ENCODE measurements at regions not wholly inside any gene's neighbourhood (a gene's known extent, or its start where the extent isn't known, plus 50 kb on each side); places are given as distances from the start of the nearest gene placed in this dataset.
A peak's percentile ranks its signal among the peaks of the same experiment; 100 is the strongest.

DNA sequence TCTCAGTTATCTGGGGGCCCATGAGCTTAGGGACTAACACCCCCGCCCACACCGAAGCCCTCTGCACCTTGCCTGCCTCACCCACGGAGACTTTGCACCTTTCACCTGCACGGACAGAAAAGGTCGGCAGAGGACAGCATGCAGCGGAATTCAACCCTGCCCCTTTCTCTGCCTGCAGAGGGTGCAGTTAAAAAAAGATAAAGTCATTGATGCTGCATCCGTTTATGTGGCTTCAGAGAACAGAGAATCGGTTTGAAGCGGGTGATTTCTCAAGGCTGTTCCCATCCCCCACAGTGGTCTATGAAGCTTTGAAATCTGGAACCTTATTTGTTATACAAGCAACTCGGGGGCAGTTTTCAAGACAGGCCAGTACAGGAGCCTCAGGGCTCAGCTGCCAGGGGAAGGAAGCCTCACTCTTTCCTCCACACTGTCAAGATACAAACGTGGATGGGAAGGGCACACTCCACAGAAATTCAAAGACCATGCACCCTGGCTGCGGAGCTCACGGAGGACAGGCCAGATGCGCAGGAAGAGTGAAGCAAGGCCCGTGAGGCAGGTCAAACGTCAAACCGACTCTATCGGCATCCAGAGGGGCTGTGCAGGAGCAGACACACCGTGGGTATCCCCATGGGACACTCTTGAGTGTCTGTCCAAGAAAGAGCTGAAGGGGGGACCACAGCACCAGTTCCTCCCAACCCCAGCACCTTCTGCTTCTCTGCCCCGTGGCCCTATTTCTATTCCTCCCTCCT lies 66.3 kb downstream of the INSIG1 start:
- Histone ChIP-seq H3K79me2 (ENCODE audit: control insufficient read depth in 1 of 2, insufficient read depth in 2 of 2, low read length in 2 of 2) (no peaks in the 10 kb centered on the region), H3K23ac (ENCODE audit: insufficient read length) (no peak overlapping the region), H4K8ac (ENCODE audit: extremely low read depth, insufficient read depth, low read length) (no peak overlapping the region), H3K9ac (replicated peaks in 1 of 4; ENCODE audit: extremely low read depth in 1 of 4, low read depth in 3 of 4, low read length in 3 of 4) (no peak overlapping the region), H3K4ac (replicated peaks; ENCODE audit: insufficient read length, low read depth, low read length) (no peak overlapping the region), H3K9me3 (ENCODE audit: insufficient read depth in 2 of 2, low read depth in 1 of 2, low read length in 1 of 2) (peaks cover 0 to 5% of the 10 kb centered on the region in 2 experiments; a peak in 1 of 4 replicates), H2BK15ac (ENCODE audit: low read length) (no peak overlapping the region), H4K5ac (ENCODE audit: insufficient read length, low read depth, low read length) (no peak overlapping the region), H3K4me3 (ENCODE audit: extremely low read depth in 1 of 4, insufficient read depth in 2 of 4, low read depth in 3 of 4, low read length in 4 of 4) (no peak overlapping the region), H2BK20ac (ENCODE audit: low read length) (no peak overlapping the region), H3K4me2 (ENCODE audit: insufficient read depth in 1 of 2, low read depth in 2 of 2, low read length in 2 of 2) (no peak overlapping the region), H3K18ac (ENCODE audit: extremely low read depth, low read length) (no peak overlapping the region), H3K56ac (replicated peaks; ENCODE audit: insufficient read length, low read depth, low read length) (no peak overlapping the region), H3K23me2 (ENCODE audit: low read depth, low read length) (no peaks in the 10 kb centered on the region; the same call in 1 of the 2 replicates), H2AK5ac (ENCODE audit: low read depth, low read length) (no peak overlapping the region), H4K20me1 (replicated peaks in 1 of 2; ENCODE audit: control insufficient read depth in 1 of 2, insufficient read depth in 2 of 2, low read length in 2 of 2) (no peaks in the 10 kb centered on the region), H3K27ac (ENCODE audit: low read depth, low read length) (no peak overlapping the region), H4K91ac (replicated peaks; ENCODE audit: insufficient read length, low read length) (no peak overlapping the region), H3K4me1 (replicated peaks in 1 of 4; ENCODE audit: control insufficient read depth in 3 of 4, insufficient read depth in 4 of 4, low read length in 3 of 4) (no peaks in the 10 kb centered on the region; a peak in 2 of 7 replicates), H2BK5ac (ENCODE audit: low read depth, low read length) (no peak overlapping the region), H2BK12ac (ENCODE audit: low read depth, low read length) (no peak overlapping the region; the same call in 1 of the 2 replicates), H2BK120ac (replicated peaks; ENCODE audit: low read depth, low read length) (no peak overlapping the region), H2AFZ (ENCODE audit: low read length) (no peak overlapping the region), H3K79me1 (ENCODE audit: low read depth, low read length) (no peaks in the 10 kb centered on the region), H3K36me3 (ENCODE audit: control insufficient read depth in 2 of 4, insufficient read depth in 4 of 4, low read length in 3 of 4) (no peaks in the 10 kb centered on the region), H3K27me3 (replicated peaks in 1 of 4; ENCODE audit: control insufficient read depth in 3 of 4, extremely low read depth in 1 of 4, insufficient read depth in 3 of 4, low read length in 3 of 4) (peaks cover 0 to 12% (median 9%) of the 10 kb centered on the region in 4 experiments; a peak in 5 of 7 replicates), H3K14ac (ENCODE audit: insufficient read length) (no peak overlapping the region)
- FAIRE-seq = no peak
- TF ChIP-seq, protein P1, sequence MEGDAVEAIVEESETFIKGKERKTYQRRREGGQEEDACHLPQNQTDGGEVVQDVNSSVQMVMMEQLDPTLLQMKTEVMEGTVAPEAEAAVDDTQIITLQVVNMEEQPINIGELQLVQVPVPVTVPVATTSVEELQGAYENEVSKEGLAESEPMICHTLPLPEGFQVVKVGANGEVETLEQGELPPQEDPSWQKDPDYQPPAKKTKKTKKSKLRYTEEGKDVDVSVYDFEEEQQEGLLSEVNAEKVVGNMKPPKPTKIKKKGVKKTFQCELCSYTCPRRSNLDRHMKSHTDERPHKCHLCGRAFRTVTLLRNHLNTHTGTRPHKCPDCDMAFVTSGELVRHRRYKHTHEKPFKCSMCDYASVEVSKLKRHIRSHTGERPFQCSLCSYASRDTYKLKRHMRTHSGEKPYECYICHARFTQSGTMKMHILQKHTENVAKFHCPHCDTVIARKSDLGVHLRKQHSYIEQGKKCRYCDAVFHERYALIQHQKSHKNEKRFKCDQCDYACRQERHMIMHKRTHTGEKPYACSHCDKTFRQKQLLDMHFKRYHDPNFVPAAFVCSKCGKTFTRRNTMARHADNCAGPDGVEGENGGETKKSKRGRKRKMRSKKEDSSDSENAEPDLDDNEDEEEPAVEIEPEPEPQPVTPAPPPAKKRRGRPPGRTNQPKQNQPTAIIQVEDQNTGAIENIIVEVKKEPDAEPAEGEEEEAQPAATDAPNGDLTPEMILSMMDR (IDR thresholded peaks at IDR 0.05; ENCODE audit: control extremely low read depth in 1 of 3, insufficient read depth in 1 of 3, low read depth in 1 of 3, low read length in 3 of 3) = peak in 2 of 3 experiments; percentile 12 to 18; a peak in 2 of 4 replicates
- no peak for TF ChIP-seq PHF8 (conservative IDR thresholded peaks at IDR 0.05; ENCODE audit: low read depth, low read length)
- TF ChIP-seq HDAC6 (IDR thresholded peaks at IDR 0.05; ENCODE audit: low read depth, low read length) = no peak
- ChIA-PET CTCF (ENCODE audit: partially characterized antibody) (interaction anchor here (0.7 to 1.2 kb wide), 8 partner anchors 15 to 449 kb away, joined by 3 to 4 read pairs (median 3); no protein-coding TSS in a partner anchor), POLR2A (ENCODE audit: partially characterized antibody) (interaction anchor here (0.6 kb wide), 1 partner anchor 1981 kb away, joined by 3 read pairs; no protein-coding TSS in a partner anchor)
- 71% methylated on average over 20 of the region's 20 CpGs; no CpG with 5 or more reads in 1 of the 2 experiments for WGBS, 2 experiments (ENCODE audit: extremely low coverage in 1 of 2, insufficient coverage in 1 of 2, insufficient read length in 1 of 2, insufficient replicate concordance in 2 of 2, low coverage in 1 of 2, low lambda C conversion rate in 2 of 2, missing lambda C conversion rate in 1 of 2)
- no peak for DNase-seq (ENCODE audit: low read depth in 1 of 2, low spot score in 2 of 2)
